Activated gamma-delta T cell (primary cell): ENCODE measurements at regions not wholly inside any gene's neighbourhood (a gene's known extent, or its start where the extent isn't known, plus 50 kb on each side); places are given as distances from the start of the nearest gene placed in this dataset.
"Not testable (repeated sequence)": the region's sequence is repeated elsewhere in the genome, so short reads cannot be mapped to it uniquely, and the experiment has no call there.

Experiments
- DNase-seq: peaks from one replicate; lab custom pipeline; 2025; lab: John Stamatoyannopoulos, UW

GRCh38 chr15:20188611-20189010 is 353.0 kb downstream of the GOLGA6L6 start:
- DNase-seq, result not testable (repeated sequence)

GRCh38 chr15:20187370-20188355 is 353.9 kb downstream of the GOLGA6L6 start:
- not testable (repeated sequence) for DNase-seq

GRCh38 chr15:20184879-20185278 is 356.7 kb downstream of the GOLGA6L6 start:
- DNase-seq, result not testable (repeated sequence)

GRCh38 chr15:20168221-20168620 is 373.4 kb downstream of the GOLGA6L6 start:
- not testable (repeated sequence) for DNase-seq

GRCh38 chr15:20153528-20153927 is 388.1 kb downstream of the GOLGA6L6 start:
- DNase-seq, result not testable (repeated sequence)

GRCh38 chr15:20148679-20149078 is 392.9 kb downstream of the GOLGA6L6 start:
- not testable (repeated sequence) for DNase-seq

GRCh38 chr15:20148008-20148407 is 393.6 kb downstream of the GOLGA6L6 start:
- not testable (repeated sequence) for DNase-seq

- not testable (repeated sequence) for DNase-seq
Observed at GRCh38 chr15:20144333-20145036, 397.1 kb downstream of the GOLGA6L6 start.

- DNase-seq, result not testable (repeated sequence)
Observed at GRCh38 chr15:20142906-20143305, 398.7 kb downstream of the GOLGA6L6 start.

- not testable (repeated sequence) for DNase-seq
Observed at GRCh38 chr15:20142410-20142809, 399.2 kb downstream of the GOLGA6L6 start.

- not testable (repeated sequence) for DNase-seq
Observed at GRCh38 chr15:20124668-20125067, 416.9 kb downstream of the GOLGA6L6 start.

GRCh38 chr15:20106026-20106425 is 435.6 kb downstream of the GOLGA6L6 start:
- DNase-seq, result no peak

- DNase-seq, result not testable (repeated sequence)
Observed at GRCh38 chr15:20105011-20105990, 436.3 kb downstream of the GOLGA6L6 start.

- not testable (repeated sequence) for DNase-seq
Observed at GRCh38 chr15:20104551-20104950, 437.0 kb downstream of the GOLGA6L6 start.

- DNase-seq, result not testable (repeated sequence)
Observed at GRCh38 chr15:20102862-20103261, 438.7 kb downstream of the GOLGA6L6 start.

- not testable (repeated sequence) for DNase-seq
Observed at GRCh38 chr15:20102209-20102608, 439.4 kb downstream of the GOLGA6L6 start.

- DNase-seq, result not testable (repeated sequence)
Observed at GRCh38 chr15:20101281-20101680, 440.3 kb downstream of the GOLGA6L6 start.

GRCh38 chr15:20100604-20101270 is 440.9 kb downstream of the GOLGA6L6 start:
- DNase-seq, result not testable (repeated sequence)

- DNase-seq, result not testable (repeated sequence)
Observed at GRCh38 chr15:20095699-20096303, 445.8 kb downstream of the GOLGA6L6 start.

- DNase-seq, result not testable (repeated sequence)
Observed at GRCh38 chr15:20089541-20089940, 452.1 kb downstream of the GOLGA6L6 start.
